ENCODE measurements at regions not wholly inside any gene's neighbourhood (a gene's known extent, or its start where the extent isn't known, plus 50 kb on each side); places are given as distances from the start of the nearest gene placed in this dataset.

GRCh38 chr15:62593681-62594399, 428.8 kb upstream of the C2CD4B start:
- Histone ChIP-seq H3K4me1 (ENCODE audit: control insufficient read depth in 4 of 4, insufficient read depth in 4 of 4, low read length in 3 of 4) (peaks cover 2 to 17% (median 12%) of the 10 kb centered on the region in 4 donors), H3K9me3 (ENCODE audit: control insufficient read depth in 4 of 4, low read length in 3 of 4) (no peaks in the 10 kb centered on the region), H3K36me3 (ENCODE audit: control insufficient read depth in 4 of 4, insufficient read depth in 3 of 4, low read depth in 1 of 4, low read length in 3 of 4) (no peaks in the 10 kb centered on the region), H3K9ac (ENCODE audit: low read depth in 1 of 2, low read length in 2 of 2) (no peak overlapping the region), H3K27ac (ENCODE audit: low read depth in 1 of 2, low read length in 2 of 2) (no peak overlapping the region), H3K27me3 (ENCODE audit: control insufficient read depth in 4 of 4, insufficient read depth in 4 of 4, low read length in 3 of 4) (peaks cover 0 to 6% (median 1%) of the 10 kb centered on the region in 4 donors), H3K4me3 (ENCODE audit: low read depth in 1 of 3, low read length in 3 of 3) (no peak overlapping the region)
- TF ChIP-seq RAD21 (IDR thresholded peaks at IDR 0.05) = no peak
- TF ChIP-seq ZBTB33 (IDR thresholded peaks at IDR 0.05) = no peak
- TF ChIP-seq JUND (IDR thresholded peaks at IDR 0.05) = peak in 1 of 2 donors; percentile 22
- peak in 1 of 2 donors; percentile 24 for TF ChIP-seq HNF4A (conservative IDR thresholded peaks at IDR 0.05)
- no peak for TF ChIP-seq GABPA (IDR thresholded peaks at IDR 0.05 in 1 of 2, conservative IDR thresholded peaks at IDR 0.05 in 1 of 2)
- TF ChIP-seq MAX (IDR thresholded peaks at IDR 0.05) = no peak
- DNase-seq (ENCODE audit: low spot score) = no peak
- WGBS = 61% methylated on average over 4 of the region's 4 CpGs

GRCh38 chr15:62598217-62598616, 433.1 kb upstream of the C2CD4B start:
- TF ChIP-seq RXRA (IDR thresholded peaks at IDR 0.05) (no peak), FOXA2 (IDR thresholded peaks at IDR 0.05) (no peak), HNF4A (conservative IDR thresholded peaks at IDR 0.05) (no peak), NR2F2 (IDR thresholded peaks at IDR 0.05) (no peak), SP1 (IDR thresholded peaks at IDR 0.05) (no peak), CTCF (IDR thresholded peaks at IDR 0.05; ENCODE audit: low read depth, low read length, missing input control) (no peak), HNF4G (IDR thresholded peaks at IDR 0.05) (no peak), FOXA1 (IDR thresholded peaks at IDR 0.05) (no peak), JUND (IDR thresholded peaks at IDR 0.05) (no peak), REST (IDR thresholded peaks at IDR 0.05) (no peak)
- Histone ChIP-seq H3K4me1 (ENCODE audit: control insufficient read depth in 4 of 4, insufficient read depth in 4 of 4, low read length in 3 of 4) (peaks cover 0 to 8% (median 4%) of the 10 kb centered on the region in 4 donors), H3K27ac (ENCODE audit: low read depth in 1 of 2, low read length in 2 of 2) (no peak overlapping the region), H3K9ac (ENCODE audit: low read depth in 1 of 2, low read length in 2 of 2) (no peak overlapping the region), H3K27me3 (ENCODE audit: control insufficient read depth in 4 of 4, insufficient read depth in 4 of 4, low read length in 3 of 4) (peaks cover 0 to 7% (median 1%) of the 10 kb centered on the region in 4 donors), H3K36me3 (ENCODE audit: control insufficient read depth in 4 of 4, insufficient read depth in 3 of 4, low read depth in 1 of 4, low read length in 3 of 4) (no peaks in the 10 kb centered on the region), H3K9me3 (ENCODE audit: control insufficient read depth in 4 of 4, low read length in 3 of 4) (no peaks in the 10 kb centered on the region), H3K4me3 (ENCODE audit: low read depth in 1 of 3, low read length in 3 of 3) (no peak overlapping the region)
- DNase-seq (ENCODE audit: low spot score) = no peak
- 88% methylated on average over 9 of the region's 9 CpGs for WGBS

Measured in liver (tissue), 8 donors.